Endodermal cell (in vitro differentiated cells): ENCODE measurements at regions not wholly inside any gene's neighbourhood (a gene's known extent, or its start where the extent isn't known, plus 50 kb on each side); places are given as distances from the start of the nearest gene placed in this dataset.

ENCODE experiments used
- DNase-seq: peaks from one replicate; pipeline ENCODE4 v3.0.0-alpha.2; 2017
- H3K27ac ChIP-seq: 2 replicates; pipeline ENCODE4 v1.5.1; 2013; ENCODE audit warnings: mild to moderate bottlenecking, low read depth, low read length, moderate library complexity
- H3K27me3 ChIP-seq: 2 replicates; pipeline ENCODE4 v1.6.1; 2013; ENCODE audit warnings: mild to moderate bottlenecking, low read length, moderate library complexity; ENCODE audit not compliant: insufficient read depth, control insufficient read depth, poor library complexity, severe bottlenecking
- H3K36me3 ChIP-seq: 2 replicates; pipeline ENCODE4 v1.7.0; 2013; ENCODE audit warnings: mild to moderate bottlenecking, low read length, moderate library complexity; ENCODE audit not compliant: control insufficient read depth, insufficient read depth
- H3K4me1 ChIP-seq: one replicate; pipeline ENCODE4 v1.7.0; 2013; ENCODE audit warnings: low read length; ENCODE audit not compliant: control insufficient read depth, insufficient read depth
- H3K4me3 ChIP-seq: 2 replicates; pipeline ENCODE4 v1.5.1; 2013; ENCODE audit warnings: mild to moderate bottlenecking, low read length, moderate library complexity
- H3K9ac ChIP-seq: 2 replicates; pipeline ENCODE4 v1.6.1; 2013; ENCODE audit warnings: mild to moderate bottlenecking, low read length, moderate library complexity; ENCODE audit not compliant: poor library complexity, severe bottlenecking; ENCODE audit errors: extremely low read depth
- H3K9me3 ChIP-seq: 2 replicates; pipeline ENCODE4 v1.6.1; 2013; ENCODE audit warnings: mild to moderate bottlenecking, low read length, moderate library complexity; ENCODE audit not compliant: control insufficient read depth
- H3K27ac Mint-ChIP-seq: 2 replicates; pipeline ENCODE4 v1.8.0; 2020; ENCODE audit warnings: mixed read lengths
- H3K27me3 Mint-ChIP-seq: 2 replicates; pipeline ENCODE4 v1.8.0; 2021; ENCODE audit warnings: mild to moderate bottlenecking, mixed read lengths; ENCODE audit not compliant: insufficient read depth
- H3K36me3 Mint-ChIP-seq: 2 replicates; pipeline ENCODE4 v1.8.0; 2020; ENCODE audit warnings: low read depth, mixed read lengths
- H3K4me1 Mint-ChIP-seq: 2 replicates; pipeline ENCODE4 v1.8.0; 2020; ENCODE audit warnings: mixed read lengths
- H3K4me3 Mint-ChIP-seq: 2 replicates; pipeline ENCODE4 v1.8.0; 2020; ENCODE audit warnings: mild to moderate bottlenecking, moderate library complexity, mixed read lengths
- H3K9me3 Mint-ChIP-seq: 2 replicates; pipeline ENCODE4 v1.8.0; 2020; ENCODE audit warnings: mild to moderate bottlenecking, mixed read lengths
- CTCF ChIP-seq: fragments of 200-600 bp; sonication (generic); conservative IDR thresholded peaks from 2 replicates; pipeline ENCODE4 v1.5.0; 2021; ENCODE audit warnings: antibody characterized with exemption, mild to moderate bottlenecking
- WGBS, 2 experiments: methylation state at CpG; one replicate each; pipeline versions ENCODE4 v1.1.5 to v1.1.7; 2013; ENCODE audit warnings: missing lambda C conversion rate in 2 of 2, mixed read lengths in 1 of 2; ENCODE audit not compliant: insufficient coverage in 1 of 2, insufficient read length in 1 of 2; 5-methylcytosine and 5-hydroxymethylcytosine counted together

- Histone ChIP-seq H3K27ac (no peak overlapping the region), H3K27me3 (peaks cover 3% of the 10 kb centered on the region), H3K9me3 (peaks cover 10% of the 10 kb centered on the region), H3K36me3 (no peaks in the 10 kb centered on the region), H3K4me3 (no peak overlapping the region), H3K4me1 (no peaks in the 10 kb centered on the region), H3K9ac (no peak overlapping the region)
- Mint-ChIP-seq H3K27ac (no peak overlapping the region), H3K4me3 (no peak overlapping the region), H3K4me1 (peaks cover 22% of the 10 kb centered on the region), H3K36me3 (peaks cover 3% of the 10 kb centered on the region), H3K9me3 (peaks cover 6% of the 10 kb centered on the region), H3K27me3 (peaks cover 62% of the 10 kb centered on the region)
- 90 to 92% methylated on average over 2 to 3 of the region's 3 CpGs for WGBS, 2 experiments
- no peak for TF ChIP-seq CTCF
- DNase-seq, result no peak
Measured at GRCh38 chr11:26943636-26944035, 50.3 kb upstream of the FIBIN start.
